Endometrium (tissue), 2 donors: ENCODE measurements at regions not wholly inside any gene's neighbourhood (a gene's known extent, or its start where the extent isn't known, plus 50 kb on each side); places are given as distances from the start of the nearest gene placed in this dataset.

ENCODE experiments used
- FAIRE-seq: peaks from 2 replicates; lab custom pipeline; 2012; peaks lifted over from hg19 to GRCh38; lab: Jason Lieb, UNC
- donor health status: control.
- donor health status: control.

- FAIRE-seq, result no peak
Observed at GRCh38 chr14:97878727-97879126, 1081.5 kb downstream of the VRK1 start.

DNA sequence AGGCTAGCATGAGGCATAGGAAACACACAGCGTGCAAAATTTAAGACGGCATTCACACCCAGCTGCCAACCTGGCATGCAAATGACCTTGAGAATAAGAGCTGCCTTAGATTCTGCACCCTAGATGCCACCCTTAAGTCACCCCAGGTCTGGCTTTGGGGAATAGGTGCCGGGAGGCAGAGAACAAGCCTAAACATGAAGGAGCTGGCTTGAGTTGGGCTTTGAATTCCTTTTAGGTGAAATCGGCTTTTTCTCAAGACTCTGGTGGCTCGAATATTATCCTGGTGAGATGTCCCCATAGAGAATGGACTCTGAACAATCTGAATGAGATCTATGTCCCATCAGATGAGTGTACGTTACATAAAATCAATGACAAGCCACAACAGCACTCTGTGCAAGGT is 1090.5 kb downstream of the VRK1 start:
- FAIRE-seq, result no peak

GRCh38 chr14:97888331-97888730 is 1091.1 kb downstream of the VRK1 start:
- FAIRE-seq, result no peak

- FAIRE-seq, result no peak
Observed at GRCh38 chr14:97891515-97891914, 1094.3 kb downstream of the VRK1 start.

DNA sequence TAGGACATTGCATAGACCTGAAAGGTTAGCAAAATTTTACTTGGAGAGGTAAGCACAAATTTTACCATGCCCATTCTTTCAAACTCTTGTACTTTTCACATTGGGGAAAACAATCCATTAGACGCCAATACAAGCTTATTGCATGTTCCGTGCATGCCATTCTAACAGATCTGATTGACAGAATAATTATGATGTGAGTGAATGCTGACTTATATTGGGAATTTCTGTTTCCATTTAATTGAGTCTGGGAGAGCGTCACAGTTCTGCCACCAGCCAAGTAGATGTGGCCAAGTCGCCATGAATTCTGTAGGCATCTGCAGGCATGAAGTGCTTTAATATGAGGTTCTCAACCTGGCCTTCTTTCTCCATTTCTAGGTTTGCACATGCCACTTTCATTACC is 1097.4 kb downstream of the VRK1 start:
- no peak for FAIRE-seq

DNA sequence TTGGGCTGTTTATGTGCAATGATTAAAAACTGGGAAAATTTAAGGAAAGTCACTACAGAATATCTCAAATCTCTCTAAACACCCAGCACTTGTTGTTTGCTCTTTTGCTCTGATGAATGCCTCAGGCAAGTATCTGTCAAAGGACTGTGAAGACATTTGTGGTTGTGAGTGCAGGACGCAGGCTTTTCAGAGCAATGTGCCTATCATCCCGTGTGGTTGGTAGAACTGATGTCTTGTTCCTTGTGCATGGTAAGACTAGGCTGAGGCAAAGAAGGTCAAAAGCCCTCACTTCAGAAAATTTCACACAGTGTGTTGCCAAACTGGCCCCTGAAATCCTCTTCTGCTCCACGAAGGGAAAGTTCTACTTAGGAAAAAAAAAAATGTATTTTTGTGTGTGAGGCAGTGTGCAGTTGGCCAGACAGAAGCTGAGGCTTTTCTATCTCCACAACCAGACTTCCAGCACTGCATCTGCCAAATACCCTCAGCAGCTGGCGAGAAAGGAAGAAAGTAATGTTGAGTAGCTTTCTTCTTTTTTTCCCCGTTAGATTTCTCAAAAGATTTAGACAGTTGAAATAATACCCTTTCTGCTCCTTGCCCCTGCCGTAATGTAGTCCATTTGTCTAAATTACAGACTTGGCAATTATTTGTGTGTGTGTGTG is 1103.1 kb downstream of the VRK1 start:
- FAIRE-seq, result no peak

DNA sequence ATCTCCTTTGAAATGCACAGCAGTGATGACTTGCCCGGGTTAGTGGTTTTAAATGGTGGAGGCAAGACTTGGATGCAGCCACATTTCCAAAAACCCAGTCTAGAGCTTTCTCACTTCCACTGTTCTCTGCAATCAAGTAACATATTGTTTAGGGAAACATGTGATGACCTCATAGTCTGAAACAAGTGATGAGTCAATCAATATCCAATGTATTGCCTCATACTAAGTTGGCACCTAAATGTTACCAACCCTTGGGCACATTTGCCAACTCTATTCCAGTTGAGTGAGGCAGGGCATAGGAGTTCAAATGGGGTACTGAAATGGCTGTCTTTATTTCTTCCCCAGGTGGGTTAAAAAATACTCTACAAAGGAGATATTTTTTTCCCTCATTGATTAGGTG is 1105.4 kb downstream of the VRK1 start:
- no peak for FAIRE-seq

GRCh38 chr14:97903821-97904220 is 1106.6 kb downstream of the VRK1 start:
- FAIRE-seq, result no peak

GRCh38 chr14:97912217-97912616 is 1115.0 kb downstream of the VRK1 start:
- no peak for FAIRE-seq

DNA sequence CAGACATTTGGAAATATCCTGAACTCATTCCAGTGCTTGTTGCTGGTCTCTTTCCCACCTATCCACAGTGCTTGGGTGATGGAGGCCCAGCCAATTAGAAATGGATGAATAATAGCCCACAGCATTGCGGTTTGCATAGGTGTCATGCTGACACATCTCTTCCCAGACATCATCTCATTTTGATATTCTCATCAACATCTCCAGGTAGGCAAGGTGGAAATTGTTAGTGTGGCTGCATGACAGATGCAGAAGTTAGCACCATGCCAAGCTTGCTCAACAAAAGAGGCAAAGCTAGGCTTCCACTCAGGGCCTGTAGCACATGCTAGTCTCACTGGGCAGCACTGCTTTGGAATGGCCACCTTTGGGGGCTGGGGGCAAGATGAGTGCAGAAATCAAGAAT is 1118.9 kb downstream of the VRK1 start:
- FAIRE-seq, result no peak

DNA sequence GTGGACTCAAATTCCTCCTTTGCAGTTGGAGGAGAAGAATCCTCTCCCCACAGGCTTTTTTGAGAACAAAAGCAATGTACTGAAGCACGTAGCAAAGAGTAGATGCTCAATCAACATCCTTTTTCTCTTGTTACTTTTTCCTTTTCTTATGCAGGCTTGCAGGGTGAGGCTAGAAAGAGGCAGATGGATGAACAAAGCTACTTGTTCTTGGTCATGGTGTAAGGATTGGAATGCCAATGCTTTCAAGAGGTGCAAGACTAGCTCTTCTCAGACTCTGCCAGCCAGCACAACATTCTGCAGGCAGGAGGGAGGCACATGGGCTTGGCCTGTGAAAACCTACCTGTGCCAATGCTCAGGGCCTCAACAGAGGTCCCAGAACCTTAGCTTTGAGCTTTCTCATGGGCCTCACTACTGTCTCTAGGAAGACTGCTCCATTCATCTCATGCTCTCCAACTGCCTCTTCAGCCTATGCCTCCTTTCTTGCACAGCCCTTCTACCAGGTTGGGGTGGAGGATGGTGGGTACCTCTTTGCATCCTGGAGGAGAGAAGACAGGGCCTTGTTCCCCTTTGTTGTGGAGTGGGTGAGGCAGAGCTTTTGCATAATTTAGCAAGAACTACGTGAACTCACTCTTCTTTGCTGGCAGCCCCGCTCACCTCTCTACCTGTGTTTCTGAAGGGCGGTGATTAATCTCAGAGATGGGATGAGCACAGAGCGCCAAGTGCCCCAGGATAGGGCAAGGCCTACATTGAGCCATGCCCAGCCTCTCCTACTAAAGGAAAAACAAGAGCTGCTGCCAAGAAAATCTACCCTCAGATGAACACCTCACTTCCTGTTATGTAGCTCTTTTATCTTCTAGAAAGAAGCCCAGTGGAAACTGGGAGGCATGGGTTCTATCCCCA is 1119.7 kb downstream of the VRK1 start:
- FAIRE-seq, result no peak

DNA sequence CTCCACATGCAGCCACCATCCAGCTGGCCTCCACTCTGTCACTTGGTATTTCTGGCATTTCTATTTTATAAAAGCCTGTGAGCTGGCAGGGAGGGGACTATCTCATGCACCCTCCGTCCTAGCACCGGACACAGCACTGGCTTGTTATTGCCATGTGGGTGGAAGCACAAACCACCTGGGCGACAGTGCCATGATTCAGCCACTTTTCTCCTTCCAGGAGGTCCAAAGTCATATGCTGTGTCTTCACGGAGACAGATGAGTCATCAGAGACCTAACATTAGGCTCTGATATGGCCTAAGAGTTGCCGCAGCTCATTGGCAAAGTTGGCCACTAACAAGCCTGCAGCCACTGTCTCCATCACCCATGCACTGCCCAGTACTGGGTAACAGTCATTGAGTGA is 1123.0 kb downstream of the VRK1 start:
- FAIRE-seq, result no peak

GRCh38 chr14:97921296-97921695 is 1124.1 kb downstream of the VRK1 start:
- no peak for FAIRE-seq

DNA sequence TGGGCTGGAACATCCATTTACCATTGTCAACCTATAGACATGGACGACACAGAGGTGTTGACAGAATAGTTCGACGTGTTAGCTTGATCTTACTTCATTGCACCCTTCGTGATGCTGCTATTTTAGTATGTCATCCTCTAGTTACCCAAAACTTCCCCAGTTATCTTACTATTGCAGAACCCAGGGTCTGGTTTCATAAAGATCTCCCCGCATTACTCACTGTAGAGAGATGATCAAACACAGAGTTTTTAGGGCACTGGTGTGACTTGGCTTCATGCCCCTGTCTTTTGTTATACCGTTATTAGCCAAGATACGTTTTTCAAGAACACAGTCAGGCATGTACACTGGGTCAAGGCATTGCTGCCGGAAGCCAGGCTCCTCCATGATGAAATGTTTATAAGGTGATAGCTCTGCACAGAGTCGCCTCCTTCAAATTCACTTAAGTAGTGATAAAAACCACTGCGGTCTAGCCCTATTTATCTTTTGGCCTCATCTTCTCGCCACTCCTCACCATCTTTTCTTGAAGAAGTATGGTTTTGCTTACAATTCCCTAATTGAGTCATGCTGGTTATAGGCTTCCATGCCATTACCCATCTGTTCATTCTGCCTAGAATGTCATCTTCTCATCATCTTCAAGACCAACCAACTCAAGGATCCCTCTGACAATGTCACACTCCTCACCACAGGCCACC is 1127.9 kb downstream of the VRK1 start:
- no peak for FAIRE-seq

- FAIRE-seq, result no peak
Observed at GRCh38 chr14:97930166-97930565, 1133.0 kb downstream of the VRK1 start.

DNA sequence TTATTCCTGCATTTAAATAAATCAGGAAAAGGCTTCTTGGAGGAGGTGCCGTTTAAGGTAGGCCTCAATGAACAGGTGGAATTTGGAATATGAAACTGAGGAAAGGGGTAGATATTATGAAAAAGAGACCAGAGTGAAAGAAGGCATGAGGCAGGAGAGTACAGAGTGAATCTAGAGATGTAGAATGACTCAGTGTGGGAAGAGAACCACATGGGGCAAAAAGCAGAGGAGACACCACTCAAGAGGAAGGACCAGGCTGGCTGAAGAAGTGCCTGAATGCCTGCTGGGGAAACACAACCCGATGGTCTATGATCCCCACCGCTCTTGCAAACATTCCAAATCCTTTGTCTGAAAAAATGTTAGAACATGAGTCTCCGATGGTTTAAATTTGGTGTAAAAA is 1134.1 kb downstream of the VRK1 start:
- no peak for FAIRE-seq

DNA sequence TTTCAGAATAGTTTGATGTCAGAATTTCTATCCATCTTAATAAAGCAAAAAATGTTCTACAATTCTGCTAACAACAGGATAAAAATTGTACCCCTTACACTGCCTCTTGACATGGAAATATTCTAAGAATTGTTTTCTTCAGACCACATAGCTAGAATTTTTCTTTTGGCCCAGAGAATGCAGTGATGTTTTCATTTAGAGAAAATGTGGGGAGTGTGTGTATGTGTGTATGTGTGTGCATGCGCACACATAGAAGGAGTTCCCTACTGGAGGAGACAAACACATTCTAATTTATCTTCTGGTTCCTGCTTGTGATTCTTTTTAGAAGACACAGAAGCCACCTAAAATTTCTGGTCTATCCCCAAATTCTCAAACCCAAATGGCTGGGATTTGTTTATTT is 1145.7 kb downstream of the VRK1 start:
- FAIRE-seq, result no peak

DNA sequence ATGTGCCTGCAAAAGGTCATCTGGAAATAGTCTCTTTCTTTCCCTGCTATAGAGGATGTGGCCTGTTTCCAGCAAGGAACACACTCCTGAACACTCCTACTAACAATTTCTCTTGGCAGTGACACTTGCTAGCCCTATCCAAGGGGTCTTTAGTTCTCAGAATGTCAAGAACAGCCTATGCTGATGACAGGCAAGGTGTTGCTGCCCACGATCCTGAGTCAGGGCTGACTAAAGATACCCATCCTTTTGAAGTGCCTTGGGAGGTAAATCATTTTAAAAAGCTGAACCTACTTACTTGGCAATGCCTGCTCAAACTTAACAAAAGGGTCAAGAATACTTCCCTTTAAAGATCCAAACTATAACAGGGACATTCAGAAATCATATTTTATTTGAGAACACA is 1146.4 kb downstream of the VRK1 start:
- FAIRE-seq, result no peak

- no peak for FAIRE-seq
Observed at GRCh38 chr14:97944380-97944779, 1147.2 kb downstream of the VRK1 start.

- no peak for FAIRE-seq
Observed at GRCh38 chr14:97945631-97946030, 1148.4 kb downstream of the VRK1 start.

DNA sequence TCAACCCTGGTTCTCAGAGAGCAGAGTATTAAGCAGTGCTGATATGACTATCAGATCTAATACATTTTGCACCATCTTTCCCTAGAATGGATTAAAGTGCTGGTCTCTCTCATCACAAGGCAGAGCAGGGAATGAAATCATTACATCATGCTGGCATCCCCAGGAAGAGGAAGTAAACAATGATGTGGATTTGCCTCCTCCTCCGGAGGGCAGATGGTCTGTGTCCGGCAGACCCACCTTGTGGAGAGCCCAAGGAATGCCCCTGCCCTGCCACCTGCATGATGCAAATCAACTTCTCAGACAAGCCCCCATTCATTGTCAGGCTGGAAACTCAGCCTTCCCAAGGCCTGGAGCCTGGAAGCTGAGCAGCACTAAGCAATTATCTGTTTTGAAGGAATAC is 1149.1 kb downstream of the VRK1 start:
- no peak for FAIRE-seq

GRCh38 chr14:97946641-97947040 is 1149.5 kb downstream of the VRK1 start:
- no peak for FAIRE-seq

DNA sequence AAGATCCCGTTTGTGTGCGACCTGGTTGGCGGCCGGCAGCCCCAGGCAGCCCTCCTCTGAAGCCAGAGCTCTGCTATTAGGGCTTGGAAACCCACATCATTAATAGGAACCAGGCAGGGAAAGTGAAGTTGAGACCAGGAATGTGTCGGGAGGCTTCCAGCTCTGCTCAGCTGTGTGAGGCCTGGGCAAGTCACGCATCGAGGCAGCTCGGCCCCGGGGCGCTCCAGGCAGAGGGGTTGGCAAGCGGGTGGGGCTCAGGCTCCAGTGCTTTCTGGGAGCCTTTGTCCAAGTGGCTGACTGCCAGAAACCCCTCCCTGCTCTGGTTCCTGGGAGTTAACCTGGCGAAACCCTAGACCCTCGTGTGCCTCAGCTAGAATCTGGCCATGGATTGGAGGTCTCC is 1151.7 kb downstream of the VRK1 start:
- FAIRE-seq, result no peak
